H1 (cell line): ENCODE measurements at regions not wholly inside any gene's neighbourhood (a gene's known extent, or its start where the extent isn't known, plus 50 kb on each side); places are given as distances from the start of the nearest gene placed in this dataset.

ENCODE experiments used
- BACH1 ChIP-seq: IDR thresholded peaks from 2 replicates; pipeline ENCODE4 v1.6.1; 2012; ENCODE audit warnings: low read length, improper control_type of control experiment
- GABPA ChIP-seq: IDR thresholded peaks from 2 replicates; pipeline ENCODE4 v1.6.1; 2011; ENCODE audit warnings: mild to moderate bottlenecking, low read length, moderate library complexity, borderline replicate concordance; ENCODE audit not compliant: insufficient read depth
- PHF8 ChIP-seq: fragments of 200-600 bp; sonication (generic); conservative IDR thresholded peaks from 2 replicates; pipeline ENCODE4 v1.7.1; 2012; ENCODE audit warnings: low read depth, mild to moderate bottlenecking, inconsistent platforms, low read length, moderate library complexity
- TAF7 ChIP-seq: optimal IDR thresholded peaks from 2 replicates; pipeline ENCODE3; 2011; ENCODE audit warnings: low read depth, mild to moderate bottlenecking, inconsistent platforms, low read length, moderate library complexity, borderline replicate concordance
- TBP ChIP-seq: IDR thresholded peaks from 2 replicates; pipeline ENCODE4 v1.6.1; 2011; ENCODE audit warnings: low read depth, low read length, improper control_type of control experiment

DNA sequence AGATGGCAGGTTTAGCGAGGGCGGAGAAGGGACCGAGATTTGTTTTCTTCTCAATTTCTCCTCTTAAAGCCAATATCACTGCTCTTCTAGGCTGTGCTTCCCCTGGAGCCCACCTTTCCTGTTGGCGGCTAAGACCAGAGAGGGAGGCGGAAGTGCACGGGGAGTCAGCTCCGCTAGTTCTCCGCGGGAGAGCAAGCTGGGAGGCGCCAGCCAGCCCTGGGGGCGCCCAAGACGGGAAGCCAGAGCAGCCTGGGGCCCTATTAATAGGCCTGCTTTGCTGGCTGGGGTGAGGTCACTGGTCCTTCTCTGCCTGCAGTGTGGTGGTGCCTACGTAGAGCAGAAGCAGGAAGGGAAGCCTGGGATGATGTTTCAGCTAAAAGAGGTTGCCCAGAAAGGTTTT lies 61.6 kb downstream of the LSM5 start (continued):
- TF ChIP-seq TBP: no peak
- no peak for TF ChIP-seq GABPA
- no peak for TF ChIP-seq BACH1
- no peak for TF ChIP-seq TAF7
- no peak for TF ChIP-seq PHF8
